ENCODE measurements at regions not wholly inside any gene's neighbourhood (a gene's known extent, or its start where the extent isn't known, plus 50 kb on each side); places are given as distances from the start of the nearest gene placed in this dataset.

GRCh38 chr15:79230766-79231165 is 51.8 kb upstream of the ANKRD34C start:
- DNase-seq (ENCODE audit: low read depth in 2 of 2, low spot score in 1 of 2) = no peak

DNA sequence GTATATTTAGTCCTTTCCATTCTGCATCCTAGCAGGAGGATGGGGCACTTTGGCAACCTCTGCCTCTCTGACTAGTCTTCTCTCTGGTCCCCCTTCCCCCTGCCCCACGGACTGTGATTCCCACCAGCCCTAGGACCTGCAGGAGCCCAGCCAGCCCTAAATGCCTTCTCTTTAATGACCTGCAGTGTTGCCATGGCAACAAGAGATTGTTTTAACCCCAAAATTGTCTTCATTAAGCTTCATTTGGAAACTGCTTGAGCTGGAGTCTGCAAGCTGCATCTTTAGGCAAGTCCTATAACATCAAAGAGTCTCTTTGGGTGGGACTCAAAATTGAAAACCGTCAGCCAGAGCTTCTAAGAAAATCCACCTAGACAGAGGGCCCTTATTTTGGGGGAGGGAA is 59.7 kb upstream of the ANKRD34C start:
- no peak for DNase-seq (ENCODE audit: low read depth in 2 of 2, low spot score in 1 of 2)

- no peak for DNase-seq (ENCODE audit: low read depth in 2 of 2, low spot score in 1 of 2)
Measured at GRCh38 chr15:79221696-79222095, 60.8 kb upstream of the ANKRD34C start.

- no peak for DNase-seq (ENCODE audit: low read depth in 2 of 2, low spot score in 1 of 2)
Measured at GRCh38 chr15:79219393-79220056, 63.0 kb upstream of the ANKRD34C start.

- DNase-seq (ENCODE audit: low read depth in 2 of 2, low spot score in 1 of 2) = no peak
Measured at GRCh38 chr15:79218588-79219200, 63.8 kb upstream of the ANKRD34C start.

DNA sequence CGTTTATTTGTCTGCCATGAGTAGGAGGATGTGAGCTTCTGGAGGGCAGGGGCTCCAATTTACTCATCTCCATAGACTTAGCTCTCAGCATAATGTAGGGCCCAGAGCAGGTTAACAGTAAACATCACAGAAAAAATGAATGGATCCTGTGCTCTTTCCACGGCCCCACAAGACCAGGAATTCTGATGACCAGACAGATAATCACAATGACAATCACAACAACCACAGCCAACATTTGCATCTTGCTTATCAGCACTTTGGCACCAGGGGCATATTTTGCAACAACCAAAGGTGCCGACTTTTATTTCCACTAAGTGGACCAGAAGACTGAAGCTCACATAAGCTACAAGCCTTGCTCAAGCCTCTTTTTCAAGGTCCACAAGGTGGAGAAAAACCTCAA is 68.9 kb upstream of the ANKRD34C start:
- DNase-seq (ENCODE audit: low read depth in 2 of 2, low spot score in 1 of 2) = no peak

GRCh38 chr15:79212589-79213157 is 69.8 kb upstream of the ANKRD34C start:
- no peak for DNase-seq (ENCODE audit: low read depth in 2 of 2, low spot score in 1 of 2)

DNA sequence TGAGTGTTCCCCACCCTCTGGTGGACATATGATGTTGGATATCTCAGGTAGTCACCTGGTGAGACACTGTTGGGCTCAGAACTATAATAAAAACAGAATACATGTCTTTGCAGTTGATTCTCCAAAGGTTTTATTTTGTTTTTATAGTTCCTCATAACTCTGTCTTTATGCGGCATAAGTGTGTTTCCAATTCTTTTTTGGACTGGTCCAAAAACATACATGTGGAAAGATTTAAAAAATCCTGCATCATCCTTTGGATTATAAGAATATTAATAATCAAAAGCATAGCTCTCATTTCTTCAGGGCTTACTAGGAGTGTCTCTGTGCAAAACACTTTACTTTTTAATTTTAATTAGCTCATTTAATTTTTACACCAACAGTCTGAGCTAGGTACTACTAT is 71.0 kb upstream of the ANKRD34C start:
- DNase-seq (ENCODE audit: low read depth in 2 of 2, low spot score in 1 of 2) = no peak

DNA sequence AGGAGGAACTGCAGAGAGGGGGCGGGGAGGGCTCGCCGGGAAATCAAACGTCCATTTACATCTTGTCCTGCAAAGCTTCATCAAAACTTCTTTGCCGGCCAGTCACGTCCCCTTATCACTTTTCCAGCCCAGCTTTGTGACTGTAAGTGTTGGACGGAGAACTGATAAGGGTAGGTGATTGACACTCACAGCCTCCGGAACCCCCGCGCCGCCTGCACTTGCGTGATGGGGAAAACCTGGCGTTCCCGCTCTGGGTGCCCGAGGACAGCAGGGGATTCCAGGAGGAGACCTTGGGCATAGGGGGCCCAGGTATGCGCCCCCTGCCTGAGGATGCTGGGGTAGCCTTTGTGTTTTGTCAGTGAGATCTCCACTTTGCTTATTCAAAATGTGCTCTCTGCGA is 72.8 kb upstream of the ANKRD34C start:
- DNase-seq (ENCODE audit: low read depth in 2 of 2, low spot score in 1 of 2) = no peak

GRCh38 chr15:79209116-79209515 is 73.4 kb upstream of the ANKRD34C start:
- DNase-seq (ENCODE audit: low read depth in 2 of 2, low spot score in 1 of 2) = no peak

- DNase-seq (ENCODE audit: low read depth in 2 of 2, low spot score in 1 of 2) = no peak
Measured at GRCh38 chr15:79208179-79208578, 74.3 kb upstream of the ANKRD34C start.

GRCh38 chr15:79206940-79207339 is 75.6 kb upstream of the ANKRD34C start:
- DNase-seq (ENCODE audit: low read depth in 2 of 2, low spot score in 1 of 2) = no peak

GRCh38 chr15:79204886-79205675 is 77.4 kb upstream of the ANKRD34C start:
- no peak for DNase-seq (ENCODE audit: low read depth in 2 of 2, low spot score in 1 of 2)

- no peak for DNase-seq (ENCODE audit: low read depth in 2 of 2, low spot score in 1 of 2)
Measured at GRCh38 chr15:79198461-79198860, 84.1 kb upstream of the ANKRD34C start.

DNA sequence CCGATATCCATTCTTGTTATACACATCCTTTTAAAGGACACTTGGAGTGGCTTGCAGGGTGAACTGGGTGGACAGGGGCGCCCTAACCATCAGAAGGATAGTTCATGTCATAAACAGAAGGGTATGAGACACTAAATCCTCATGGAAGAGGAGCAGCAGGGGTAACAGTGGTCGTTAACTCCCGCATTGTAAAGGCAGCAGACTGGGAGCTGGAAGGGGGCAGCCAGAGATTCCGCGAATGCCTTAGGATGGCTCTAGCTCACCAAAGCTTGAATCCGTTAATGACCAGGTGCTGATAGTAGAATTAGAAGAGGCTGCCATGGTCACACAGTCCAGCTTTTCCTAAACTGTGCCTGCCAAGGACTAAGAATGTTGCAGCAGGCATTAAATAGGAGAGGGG is 85.2 kb upstream of the ANKRD34C start:
- no peak for DNase-seq (ENCODE audit: low read depth in 2 of 2, low spot score in 1 of 2)

GRCh38 chr15:79195802-79196201 is 86.7 kb upstream of the ANKRD34C start:
- DNase-seq (ENCODE audit: low read depth in 2 of 2, low spot score in 1 of 2) = no peak

DNA sequence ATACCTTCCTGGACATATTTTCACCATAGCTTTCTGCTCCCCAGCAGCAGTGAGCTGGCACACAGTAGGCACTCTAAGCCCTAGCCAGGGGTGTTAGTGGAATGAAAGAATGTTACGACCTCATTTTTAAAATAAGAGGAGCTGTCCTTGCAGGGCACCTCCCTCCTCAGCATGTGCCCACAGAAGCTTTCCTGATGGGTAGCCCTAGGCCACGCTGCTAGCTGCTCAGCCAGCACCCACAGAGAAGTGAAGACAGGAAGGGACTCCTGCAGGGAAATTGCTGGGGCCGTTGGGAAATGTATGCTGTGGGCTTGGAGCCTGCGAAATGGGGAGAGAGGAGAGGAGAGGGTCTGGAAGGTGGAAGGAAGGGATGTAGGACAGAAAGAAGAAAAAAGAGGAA is 87.3 kb upstream of the ANKRD34C start:
- DNase-seq (ENCODE audit: low read depth in 2 of 2, low spot score in 1 of 2) = no peak

DNA sequence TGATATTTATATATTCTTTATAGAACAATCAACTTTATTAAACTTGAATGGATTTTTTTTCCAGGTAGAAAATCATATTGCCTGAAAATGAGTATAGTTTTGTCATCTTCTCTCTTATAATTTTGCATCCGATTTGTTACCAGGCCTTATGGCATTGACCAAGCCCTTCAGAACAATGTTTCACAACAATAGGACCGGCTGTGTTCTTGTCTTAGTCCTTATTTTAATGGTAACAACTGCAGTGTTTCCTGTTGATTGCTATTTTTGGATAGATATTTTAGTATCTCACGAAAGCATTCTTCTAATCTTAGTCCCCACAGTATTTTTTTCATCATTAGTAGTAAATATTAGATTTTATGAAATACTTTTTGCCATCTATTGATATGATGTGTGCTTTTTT is 88.1 kb upstream of the ANKRD34C start:
- DNase-seq (ENCODE audit: low read depth in 2 of 2, low spot score in 1 of 2) = no peak

GRCh38 chr15:79193549-79193948 is 89.0 kb upstream of the ANKRD34C start:
- no peak for DNase-seq (ENCODE audit: low read depth in 2 of 2, low spot score in 1 of 2)

GRCh38 chr15:79193103-79193502 is 89.4 kb upstream of the ANKRD34C start:
- DNase-seq (ENCODE audit: low read depth in 2 of 2, low spot score in 1 of 2) = no peak

GRCh38 chr15:79192462-79193036 is 90.0 kb upstream of the ANKRD34C start:
- DNase-seq (ENCODE audit: low read depth in 2 of 2, low spot score in 1 of 2) = no peak

- no peak for DNase-seq (ENCODE audit: low read depth in 2 of 2, low spot score in 1 of 2)
Measured at GRCh38 chr15:79190093-79190492, 92.4 kb upstream of the ANKRD34C start.
